Left colon (tissue), 2 donors: ENCODE measurements at regions not wholly inside any gene's neighbourhood (a gene's known extent, or its start where the extent isn't known, plus 50 kb on each side); places are given as distances from the start of the nearest gene placed in this dataset.
"Not testable (repeated sequence)": the region's sequence is repeated elsewhere in the genome, so short reads cannot be mapped to it uniquely, and the experiment has no call there.

Experiments
- ATAC-seq: fragments of 200-7000 bp; cut with Tn5 transposase; one replicate; pipeline ENCODE4 v1.9.1; 2020; ENCODE audit warnings: mild to moderate bottlenecking, moderate library complexity
- DNase-seq, 2 donors: peaks; one replicate each; pipeline ENCODE4 v3.0.0-alpha.2; 2020
- intact Hi-C, 2 donors: fragments of 100-400 bp; cut with DNase I in 1 of 2; cut with micrococcal nuclease in 1 of 2; formaldehyde crosslinking; loops; one replicate each; pipeline versions ENCODE4 v1.11.2 to v1.14.0; 2022; cut with DNase I, micrococcal nuclease
- donor health status: DM: no; HTN: no; CAD: no.
- donor health status: DM: yes; HTN: yes; CAD: no.

DNA sequence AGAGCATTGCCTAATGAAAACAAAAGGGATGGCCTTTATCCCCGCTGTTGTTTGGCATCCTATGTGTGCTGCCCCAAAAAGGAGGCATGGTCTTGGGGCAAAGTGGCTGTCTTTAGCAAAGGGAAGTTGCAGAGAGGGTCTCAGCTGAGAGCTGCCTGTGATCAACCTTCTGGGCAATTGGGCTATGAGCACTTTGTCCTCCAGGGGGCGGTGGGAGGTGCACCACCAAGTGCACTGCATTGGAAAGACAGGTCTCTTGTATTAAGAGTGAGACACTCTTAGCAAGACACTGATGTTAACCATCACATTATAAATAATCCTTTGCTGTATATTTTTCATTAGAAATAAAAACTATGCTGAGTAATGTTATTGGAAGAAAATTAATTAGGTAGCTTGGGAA, 314.8 kb downstream of the POM121L12 start:
- ATAC-seq (no peak), DNase-seq (peak in 1 of 2 donors; percentile 22)
- intact Hi-C loops, result no loop called here

DNA sequence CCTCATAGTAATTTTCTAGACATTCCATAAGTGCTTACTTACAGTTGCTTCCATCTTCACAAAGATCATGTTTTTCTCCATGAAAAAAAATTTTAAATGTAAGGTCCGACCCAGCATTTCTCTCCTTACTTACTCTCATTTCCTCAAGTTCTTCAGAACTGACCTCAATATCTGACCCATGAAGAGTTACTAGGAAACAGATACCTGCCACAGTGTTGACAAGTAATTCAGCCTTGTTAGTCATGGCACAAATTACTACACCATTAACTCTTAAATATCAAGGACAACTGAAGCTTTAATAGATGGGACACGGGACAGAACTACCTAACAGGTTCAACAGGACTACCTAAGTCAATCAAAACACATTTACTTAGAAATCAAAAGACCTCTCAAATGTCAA, 316.2 kb downstream of the POM121L12 start:
- DNase-seq, result no peak
- intact Hi-C loops, result no loop called here
- no peak for ATAC-seq

DNA sequence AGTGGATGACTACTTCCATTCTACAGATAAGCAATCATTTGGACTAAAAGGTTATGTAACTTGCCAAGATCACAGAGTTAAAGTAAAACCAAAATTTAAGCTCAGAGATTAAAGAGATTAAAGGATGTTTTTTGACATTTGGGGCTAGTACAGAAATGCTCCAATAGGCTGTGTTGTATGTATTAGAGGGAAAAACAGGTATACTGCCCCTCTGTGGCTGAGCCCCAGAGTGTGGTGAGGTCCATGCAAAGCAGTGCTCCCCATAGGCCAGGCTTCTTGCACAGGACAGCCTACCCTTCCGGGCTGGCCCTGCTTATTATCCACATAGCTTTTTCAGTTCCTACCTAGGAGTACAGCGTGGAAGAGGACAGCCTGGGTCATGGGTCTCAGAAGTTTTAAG, 322.8 kb downstream of the POM121L12 start:
- ATAC-seq (no peak), DNase-seq (no peak)
- intact Hi-C loops, result no loop called here

DNA sequence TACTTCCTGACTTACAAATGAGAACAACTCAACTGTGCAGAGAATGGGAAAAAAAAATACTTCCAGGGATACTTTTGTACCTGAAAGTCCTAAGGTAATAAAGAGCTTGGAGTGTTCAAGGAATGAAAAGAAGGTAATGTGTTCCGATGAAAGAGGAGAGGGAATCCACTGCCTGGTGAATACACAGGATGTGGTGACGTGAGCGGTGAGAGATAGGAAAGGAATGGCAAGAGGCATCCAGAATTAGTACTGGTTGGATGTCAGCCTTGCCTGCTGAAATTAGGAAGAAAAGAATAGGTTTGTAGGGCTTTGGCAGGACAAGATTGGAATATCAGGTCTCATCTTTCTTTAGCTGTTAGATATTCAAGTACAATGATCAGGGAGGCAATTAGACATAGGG, 347.7 kb downstream of the POM121L12 start:
- intact Hi-C loops, result no loop called here
- ATAC-seq, result no peak
- DNase-seq, result no peak

DNA sequence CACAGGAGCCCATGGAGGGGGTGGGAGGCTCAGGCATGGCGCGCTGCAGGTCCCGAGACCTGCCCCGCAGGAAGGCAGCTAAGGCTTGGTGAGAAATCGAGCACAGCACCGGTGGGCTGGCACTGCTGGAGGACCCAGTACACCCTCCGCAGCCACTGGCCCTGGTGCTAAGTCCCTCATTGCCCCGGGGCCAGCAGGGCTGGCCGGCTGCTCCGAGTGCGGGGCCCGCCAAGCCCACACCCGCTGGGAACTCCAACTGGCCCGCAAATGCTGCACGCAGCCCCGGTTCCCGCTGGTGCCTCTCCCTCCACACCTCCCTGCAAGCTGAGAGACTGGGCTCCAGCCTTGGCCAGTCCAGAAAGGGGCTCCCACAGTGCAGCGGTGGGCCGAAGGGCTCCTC, 349.8 kb downstream of the POM121L12 start:
- ATAC-seq, intact Hi-C loops, DNase-seq: not testable (repeated sequence)

DNA sequence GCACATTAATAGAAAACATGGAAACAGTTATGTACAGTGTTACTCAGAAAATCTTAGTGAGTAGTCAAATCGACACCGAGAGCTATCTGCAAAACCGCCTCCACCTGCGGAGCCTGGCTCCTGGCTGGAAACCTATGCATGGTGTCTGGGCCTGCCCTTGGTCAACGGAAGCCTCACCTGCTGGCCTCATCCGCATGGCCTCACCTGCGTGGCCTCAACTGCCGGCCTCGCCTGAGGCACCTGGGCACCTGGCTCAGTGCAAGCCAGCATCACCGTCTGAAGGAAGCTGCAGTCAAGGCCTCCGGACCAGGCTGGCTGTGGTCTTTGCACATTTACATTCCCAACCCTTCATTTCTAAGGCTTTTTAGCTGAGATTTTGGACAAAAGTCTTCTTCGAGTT, 352.1 kb downstream of the POM121L12 start:
- no peak for DNase-seq

DNA sequence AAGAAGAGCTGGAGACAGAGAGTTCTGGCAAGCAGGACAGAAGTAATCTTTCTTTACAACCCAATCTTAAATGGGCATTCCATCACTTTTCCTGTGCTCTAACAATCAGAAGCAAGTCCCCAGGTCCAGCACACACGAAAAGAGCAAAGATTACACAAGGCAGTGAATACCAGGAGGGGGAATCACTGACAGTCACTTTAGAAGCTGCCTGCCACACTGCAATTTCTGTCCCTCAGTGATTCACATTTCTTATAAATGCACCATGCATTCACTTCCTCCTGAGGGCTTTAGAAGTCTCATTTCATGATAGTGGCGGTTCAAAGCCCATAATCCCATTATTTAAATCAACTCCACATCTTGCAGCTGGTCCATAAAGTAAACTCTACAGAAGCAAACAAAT, 362.5 kb downstream of the POM121L12 start:
- no peak for ATAC-seq
- intact Hi-C loops, result no loop called here
- DNase-seq, result no peak

More for the DNA sequence above, 352.1 kb downstream of the POM121L12 start:
- intact Hi-C loops, result no loop called here
- ATAC-seq, result no peak

DNA sequence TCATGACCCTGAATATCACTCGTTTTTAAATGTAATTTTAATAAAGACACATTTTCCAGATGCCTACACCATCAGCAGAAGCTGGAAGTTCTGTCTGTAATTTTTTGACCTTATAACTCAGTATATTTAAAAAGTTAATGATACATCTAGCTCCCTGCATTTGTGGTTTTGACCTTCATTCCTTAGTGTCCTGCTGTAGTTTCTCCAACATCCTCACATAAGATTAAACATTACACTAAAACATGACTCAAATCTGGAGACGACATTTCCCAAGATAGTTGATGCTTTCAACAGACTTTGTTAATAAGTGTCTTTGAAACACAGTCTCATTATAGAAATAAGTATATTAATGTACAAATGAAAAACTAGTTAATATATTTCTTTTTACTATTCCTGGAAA, 363.1 kb downstream of the POM121L12 start:
- intact Hi-C loops, result no loop called here
- DNase-seq, result no peak
- no peak for ATAC-seq

DNA sequence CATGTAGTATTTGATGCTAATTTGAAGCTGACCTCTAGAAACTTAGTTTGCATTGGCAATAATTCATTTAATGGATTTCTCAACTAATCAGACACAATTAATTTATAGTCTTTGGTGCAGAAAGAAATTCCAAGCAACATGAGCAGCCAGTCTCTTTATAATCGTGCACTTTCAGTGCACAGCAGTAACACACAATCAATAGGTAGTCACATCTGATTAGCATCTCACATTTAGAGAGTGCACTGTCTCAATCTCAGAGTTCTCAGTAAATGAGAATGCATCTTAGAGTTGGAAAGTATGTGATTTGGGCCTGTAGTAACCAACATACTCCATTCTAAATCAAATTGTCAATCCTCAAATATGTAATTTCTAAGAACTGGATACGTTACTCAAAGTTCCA, 377.6 kb downstream of the POM121L12 start:
- no peak for DNase-seq
- intact Hi-C loops, result no loop called here
- no peak for ATAC-seq

DNA sequence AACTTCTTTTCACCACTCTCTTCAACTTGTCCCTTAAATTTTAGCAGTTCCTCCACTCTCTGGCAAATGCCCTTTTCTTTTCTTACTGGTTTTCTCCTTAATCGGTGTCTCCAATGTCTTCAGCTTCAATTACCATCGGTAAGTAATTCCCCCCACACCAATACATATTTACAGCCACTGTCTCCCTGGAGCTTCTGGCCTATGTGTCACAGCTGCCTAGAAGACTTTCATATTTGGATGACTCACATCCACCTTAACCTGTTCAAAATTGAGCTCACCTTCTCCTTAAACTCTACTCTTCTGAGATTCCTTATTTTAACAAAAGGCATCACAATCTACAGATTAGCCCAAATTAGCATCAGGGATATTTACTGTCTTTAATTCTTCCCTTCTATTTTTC, 380.4 kb downstream of the POM121L12 start:
- intact Hi-C loops, result no loop called here
- ATAC-seq (no peak), DNase-seq (no peak)

DNA sequence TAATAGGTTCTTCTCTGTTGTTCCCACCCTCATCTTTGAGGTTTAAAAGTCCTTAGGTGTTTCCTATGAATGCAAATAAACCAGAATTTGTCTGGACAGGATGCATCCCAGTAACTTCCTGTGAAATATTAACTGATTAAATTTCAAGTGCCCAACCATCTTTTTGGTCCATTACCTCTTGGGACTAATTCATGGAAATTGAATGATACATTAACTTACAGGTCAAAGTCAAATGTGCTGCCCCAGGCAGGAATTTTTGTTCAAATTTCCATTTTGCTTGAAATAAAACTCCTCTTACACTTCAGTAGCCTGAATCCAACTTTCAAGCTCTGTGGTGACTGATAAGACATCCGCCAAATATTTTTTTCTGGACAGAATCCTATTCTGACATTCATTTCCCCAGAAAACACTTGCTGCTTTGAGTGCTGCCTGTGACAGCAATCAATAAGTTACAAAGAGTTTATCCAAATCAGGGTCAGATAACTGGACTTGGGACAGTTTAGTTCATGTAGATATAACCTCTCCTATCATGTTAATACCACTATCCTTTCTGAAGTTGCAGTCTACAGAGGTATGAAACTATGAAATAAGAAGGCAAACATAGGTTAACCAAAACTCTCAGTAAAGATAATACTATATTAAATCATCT, 383.5 kb downstream of the POM121L12 start:
- intact Hi-C loops, result no loop called here
- DNase-seq, result no peak
- no peak for ATAC-seq

DNA sequence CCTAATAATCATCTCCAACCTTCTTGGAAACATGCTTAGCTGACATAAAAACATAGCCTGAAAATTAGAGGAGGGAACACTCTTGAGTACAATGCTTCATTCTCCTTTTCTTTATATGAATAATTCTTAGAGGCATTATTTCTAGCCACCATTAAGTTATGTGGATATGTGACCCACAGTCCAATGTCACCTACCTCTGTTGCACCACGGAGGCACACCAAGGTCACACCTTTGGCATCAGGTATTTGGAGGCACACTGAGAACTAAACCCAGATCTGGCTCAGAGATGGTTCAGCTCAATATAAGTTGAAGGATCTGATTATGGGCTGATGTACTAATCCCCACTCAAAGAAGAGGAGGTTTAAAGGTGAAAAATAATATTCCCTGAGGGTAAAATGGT, 385.1 kb downstream of the POM121L12 start:
- intact Hi-C loops, result no loop called here
- DNase-seq (no peak), ATAC-seq (no peak)

DNA sequence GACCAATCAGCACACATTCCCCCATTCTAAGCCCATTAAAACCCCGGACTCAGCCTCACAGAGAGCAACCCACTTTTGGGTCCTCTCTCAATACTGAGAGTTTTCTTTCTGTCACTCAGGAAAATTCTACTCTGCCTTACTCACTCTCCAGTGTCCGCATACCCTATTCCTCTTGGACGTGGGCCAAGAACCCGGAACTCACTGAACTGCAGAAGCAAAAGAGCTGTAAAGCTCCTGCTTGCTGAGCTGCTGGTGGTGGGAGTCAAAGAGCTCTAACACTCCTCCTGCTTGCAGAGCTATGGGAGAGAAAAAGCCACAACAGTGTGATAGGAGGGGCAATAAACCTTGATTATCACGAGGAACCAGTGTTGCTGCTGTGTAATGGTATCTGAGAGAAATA, 386.9 kb downstream of the POM121L12 start:
- intact Hi-C loops, result no loop called here
- ATAC-seq (no peak), DNase-seq (no peak)

DNA sequence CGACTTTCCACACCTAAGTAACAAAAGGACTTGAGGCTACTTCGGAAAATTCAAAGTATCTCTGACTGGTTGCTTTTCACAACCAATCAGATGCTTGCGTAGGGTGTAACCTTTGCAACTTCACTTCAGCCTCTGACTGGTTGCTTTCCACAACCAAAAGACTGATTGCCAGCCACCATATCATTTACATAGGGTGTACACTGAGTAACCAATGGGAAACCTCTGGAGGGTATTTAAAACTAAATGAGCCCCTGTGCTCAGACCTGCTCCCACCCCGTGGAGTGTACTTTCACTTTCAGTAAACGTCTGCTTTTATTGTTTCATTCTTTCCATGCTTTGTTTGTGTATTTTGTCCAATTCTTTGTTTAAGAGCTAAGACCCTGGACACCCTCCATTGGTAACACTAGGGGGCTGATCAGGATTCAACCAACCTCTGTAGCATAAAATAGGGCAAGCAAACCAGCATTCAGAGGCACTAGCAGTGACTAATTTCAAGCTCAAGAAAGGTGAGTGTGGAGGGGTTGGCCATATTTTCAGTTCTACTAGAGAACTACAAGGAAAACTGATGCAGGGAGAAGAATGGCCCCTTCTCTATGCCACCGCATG, 390.8 kb downstream of the POM121L12 start:
- intact Hi-C loops, result no loop called here
- DNase-seq (no peak), ATAC-seq (no peak)

DNA sequence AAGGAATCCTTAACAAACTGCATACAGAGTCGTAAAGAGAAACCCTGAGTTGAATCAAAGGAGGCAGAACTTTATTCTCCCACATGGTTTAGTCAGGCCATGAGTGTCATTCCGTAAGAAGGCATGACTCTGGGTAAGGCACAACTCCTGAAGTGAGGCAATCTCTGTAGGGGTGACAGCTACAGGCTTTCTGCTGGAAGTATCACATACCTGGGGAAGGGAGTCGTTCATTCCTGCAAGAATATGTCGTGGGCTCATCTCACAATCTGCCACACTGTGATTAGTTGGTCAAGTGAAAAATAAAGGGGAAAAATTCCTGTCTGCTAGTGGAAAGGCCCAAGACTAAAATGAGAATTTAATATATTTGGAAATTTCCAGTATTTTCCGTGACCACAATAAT, 392.6 kb downstream of the POM121L12 start:
- no peak for DNase-seq
- intact Hi-C loops, result no loop called here
- no peak for ATAC-seq

DNA sequence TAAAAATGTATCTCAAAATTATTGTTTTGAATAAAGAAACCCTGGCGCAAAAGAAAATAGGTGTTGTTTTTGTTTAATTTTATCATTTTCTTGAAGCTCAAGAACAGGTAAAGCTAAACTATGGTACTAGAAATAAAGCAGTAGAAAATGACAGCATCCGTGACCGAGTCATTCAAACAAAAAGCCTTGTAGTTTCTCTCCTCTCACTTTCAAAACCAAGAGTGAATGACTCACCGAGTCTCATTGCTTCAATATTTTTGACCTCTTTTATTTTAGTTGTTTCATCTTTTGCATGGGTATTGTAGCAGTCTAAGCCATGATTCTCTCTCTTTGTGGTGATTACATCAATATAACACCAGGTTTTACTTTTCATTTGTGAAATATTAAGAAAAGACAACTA, 396.5 kb downstream of the POM121L12 start:
- DNase-seq, result no peak
- intact Hi-C loops, result no loop called here
- ATAC-seq, result no peak

DNA sequence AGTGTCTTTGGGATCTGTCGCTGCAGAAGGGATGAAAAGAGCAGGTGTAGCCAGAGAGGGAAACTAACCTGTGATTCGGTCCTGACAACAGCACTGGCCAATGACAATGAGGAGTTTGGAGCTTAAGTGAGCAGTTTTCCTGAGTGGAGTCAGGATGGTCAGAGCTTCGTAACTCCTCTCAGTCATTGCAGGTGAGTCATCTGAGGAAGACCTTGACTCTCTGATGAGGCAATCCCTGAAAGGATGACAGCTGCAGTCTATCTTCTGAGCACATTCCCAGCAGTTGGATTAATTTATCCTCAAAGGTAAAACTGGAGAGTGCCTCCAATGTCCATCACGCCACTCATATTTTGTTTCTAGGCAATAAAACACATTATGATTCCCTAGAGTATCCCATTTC, 401.9 kb downstream of the POM121L12 start:
- DNase-seq, result no peak
- ATAC-seq, result no peak
- intact Hi-C loops, result no loop called here

DNA sequence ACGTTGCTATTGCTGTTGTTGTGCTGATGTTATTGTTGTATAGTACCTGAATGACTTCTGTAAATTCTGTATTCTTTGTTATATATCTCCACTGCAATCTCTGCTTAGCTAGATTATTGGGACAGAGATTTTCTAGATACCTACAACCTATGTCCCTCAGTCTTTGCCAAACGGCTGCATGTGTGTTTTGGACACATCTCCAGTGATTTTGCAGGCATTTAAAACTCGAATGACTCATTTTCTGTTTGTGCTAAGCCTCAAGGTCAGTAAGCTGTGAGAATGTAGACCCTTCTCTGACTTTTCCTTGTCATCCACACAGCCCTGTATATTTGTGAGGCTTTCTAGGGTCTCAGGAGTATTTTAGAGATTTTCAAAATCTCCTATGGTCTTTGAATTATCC, 410.7 kb downstream of the POM121L12 start:
- ATAC-seq (no peak), DNase-seq (no peak)
- intact Hi-C loops, result no loop called here

DNA sequence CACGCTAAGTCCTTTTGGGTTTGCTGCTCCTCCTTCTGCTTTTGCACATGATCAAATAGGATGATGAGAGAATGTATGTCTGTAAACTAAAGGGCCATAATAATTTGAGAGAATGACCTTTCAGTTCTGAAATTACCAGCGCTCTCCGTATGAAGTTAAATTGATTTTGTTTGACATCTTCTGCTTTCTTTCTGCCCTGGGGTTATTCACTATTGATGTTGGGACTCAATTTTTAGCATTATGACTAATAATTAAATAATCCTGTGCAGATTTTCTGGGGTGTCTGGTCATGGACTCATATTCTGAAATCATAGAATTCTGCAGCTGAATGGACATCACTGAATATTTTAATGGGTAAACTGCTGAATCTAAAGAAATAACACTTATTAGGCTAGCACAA, 423.2 kb downstream of the POM121L12 start:
- ATAC-seq (no peak), DNase-seq (no peak)
- intact Hi-C loops, result no loop called here

DNA sequence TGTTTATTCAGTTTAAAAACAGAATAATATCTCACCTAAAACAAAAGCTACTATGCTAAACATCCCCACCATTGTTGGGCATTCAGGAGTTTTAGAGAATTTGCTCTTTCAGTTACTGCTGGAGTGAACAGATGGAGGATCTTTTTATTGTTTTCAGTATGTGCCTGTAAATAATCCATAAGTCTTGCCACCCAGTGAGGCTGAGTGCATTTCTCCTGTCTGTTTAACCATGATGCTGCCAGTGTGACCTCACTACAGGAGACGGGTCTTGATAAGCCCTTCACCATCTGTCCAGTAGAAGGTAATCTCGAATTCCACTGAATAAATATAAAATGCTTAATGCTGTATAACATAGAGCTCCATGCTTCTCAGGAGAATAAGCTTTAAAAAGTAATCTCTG, 430.9 kb downstream of the POM121L12 start:
- no peak for ATAC-seq
- DNase-seq, result no peak
- intact Hi-C loops, result no loop called here

DNA sequence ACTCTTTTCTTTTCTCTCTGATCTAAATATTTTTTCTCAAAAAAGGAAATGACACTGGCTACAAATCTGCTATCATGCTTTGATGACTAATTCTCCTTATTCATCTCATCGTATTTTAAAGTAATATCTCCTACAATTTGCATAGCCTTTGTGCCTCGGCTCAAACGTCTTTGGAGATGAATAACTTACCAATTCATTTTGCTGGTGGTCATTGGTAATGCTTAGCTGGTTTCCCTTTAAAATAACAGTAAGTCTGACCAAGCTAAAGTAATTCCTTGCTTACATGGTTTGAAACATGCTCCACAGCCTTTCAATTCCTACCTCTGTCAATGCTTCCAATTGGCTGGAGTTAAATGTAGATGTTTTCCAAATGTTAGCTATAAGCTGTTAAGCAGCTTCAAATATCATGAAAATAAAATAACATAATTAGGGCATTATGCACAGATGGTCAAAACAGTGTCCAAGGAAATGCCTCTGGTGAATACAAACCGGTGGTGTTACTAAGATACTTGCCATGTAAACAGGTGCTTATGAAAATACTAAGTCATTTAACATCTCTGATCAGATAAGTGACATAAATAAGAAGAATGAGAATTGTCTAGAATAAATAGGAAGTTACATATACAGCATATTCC, 435.0 kb downstream of the POM121L12 start:
- intact Hi-C loops, result no loop called here
- ATAC-seq, result no peak
- no peak for DNase-seq
